ENCODE measurements at regions not wholly inside any gene's neighbourhood (a gene's known extent, or its start where the extent isn't known, plus 50 kb on each side); places are given as distances from the start of the nearest gene placed in this dataset.

DNA sequence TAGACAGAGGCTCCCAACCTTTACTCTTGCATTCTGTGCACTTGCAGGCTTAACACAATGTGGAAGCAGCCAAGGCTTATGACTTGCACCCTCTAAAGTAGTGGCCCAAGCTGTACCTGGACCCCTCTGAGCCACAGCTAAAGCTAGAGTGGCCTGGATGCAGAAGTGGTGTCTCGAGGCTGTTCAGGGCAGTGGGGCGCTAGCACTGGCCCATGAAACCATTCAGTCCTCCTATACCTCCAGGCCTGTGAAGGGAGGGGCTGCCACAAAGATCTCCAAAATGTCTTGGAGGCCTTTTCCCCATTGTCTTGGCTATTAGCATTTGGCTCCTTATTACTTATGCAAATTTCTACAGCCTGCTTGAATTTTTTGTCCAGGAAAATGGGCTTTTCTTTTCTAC, 207.7 kb downstream of the OSR1 start:
- no peaks in the 10 kb centered on the region for H3K4me1 ChIP-seq (ENCODE audit: control insufficient read depth, insufficient read depth, low read length)
- H3K4me3 ChIP-seq (ENCODE audit: low read depth, low read length), result no peak overlapping the region
- no peaks in the 10 kb centered on the region for H3K9me3 ChIP-seq (ENCODE audit: control insufficient read depth, insufficient read depth, low read depth, low read length)
- TF ChIP-seq ZNF544 (tag by site-specific recombination; IDR thresholded peaks at IDR 0.05) (no peak), GLI4 (tag by site-specific recombination; IDR thresholded peaks at IDR 0.05) (no peak), ZNF585B (tag by site-specific recombination; IDR thresholded peaks at IDR 0.05) (peak; percentile 94), INSM2 (tag by site-specific recombination; IDR thresholded peaks at IDR 0.05) (no peak), ZNF670 (tag by site-specific recombination; IDR thresholded peaks at IDR 0.05; ENCODE audit: low read depth) (no peak), ZNF654 (tag by site-specific recombination; IDR thresholded peaks at IDR 0.05; ENCODE audit: low read depth) (no peak), ZNF664 (tag by site-specific recombination; IDR thresholded peaks at IDR 0.05) (no peak), ZBTB21 (tag by site-specific recombination; IDR thresholded peaks at IDR 0.05) (no peak), TRIM28 (IDR thresholded peaks at IDR 0.05; ENCODE audit: borderline replicate concordance, low read length) (peak; percentile 72; the same call in 1 of the 2 replicates), ZNF354C (tag by site-specific recombination; IDR thresholded peaks at IDR 0.05; ENCODE audit: borderline replicate concordance, low read depth) (no peak), ZIC2 (tag by site-specific recombination; IDR thresholded peaks at IDR 0.05) (no peak), ZNF426 (tag by site-specific recombination; IDR thresholded peaks at IDR 0.05) (no peak), ZNF155 (tag by site-specific recombination; IDR thresholded peaks at IDR 0.05) (no peak), ZNF10 (tag by site-specific recombination; IDR thresholded peaks at IDR 0.05) (no peak), GLI2 (tag by site-specific recombination; IDR thresholded peaks at IDR 0.05; ENCODE audit: borderline replicate concordance, low read depth) (no peak), SETDB1 (IDR thresholded peaks at IDR 0.05; ENCODE audit: insufficient read length, low read length) (peak; percentile 74), ZNF473 (tag by site-specific recombination; IDR thresholded peaks at IDR 0.05) (no peak)
- TF ChIP-seq, protein P1, sequence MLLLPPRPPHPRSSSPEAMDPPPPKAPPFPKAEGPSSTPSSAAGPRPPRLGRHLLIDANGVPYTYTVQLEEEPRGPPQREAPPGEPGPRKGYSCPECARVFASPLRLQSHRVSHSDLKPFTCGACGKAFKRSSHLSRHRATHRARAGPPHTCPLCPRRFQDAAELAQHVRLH (tag by site-specific recombination; IDR thresholded peaks at IDR 0.05), result no peak
- TF ChIP-seq, protein P2, sequence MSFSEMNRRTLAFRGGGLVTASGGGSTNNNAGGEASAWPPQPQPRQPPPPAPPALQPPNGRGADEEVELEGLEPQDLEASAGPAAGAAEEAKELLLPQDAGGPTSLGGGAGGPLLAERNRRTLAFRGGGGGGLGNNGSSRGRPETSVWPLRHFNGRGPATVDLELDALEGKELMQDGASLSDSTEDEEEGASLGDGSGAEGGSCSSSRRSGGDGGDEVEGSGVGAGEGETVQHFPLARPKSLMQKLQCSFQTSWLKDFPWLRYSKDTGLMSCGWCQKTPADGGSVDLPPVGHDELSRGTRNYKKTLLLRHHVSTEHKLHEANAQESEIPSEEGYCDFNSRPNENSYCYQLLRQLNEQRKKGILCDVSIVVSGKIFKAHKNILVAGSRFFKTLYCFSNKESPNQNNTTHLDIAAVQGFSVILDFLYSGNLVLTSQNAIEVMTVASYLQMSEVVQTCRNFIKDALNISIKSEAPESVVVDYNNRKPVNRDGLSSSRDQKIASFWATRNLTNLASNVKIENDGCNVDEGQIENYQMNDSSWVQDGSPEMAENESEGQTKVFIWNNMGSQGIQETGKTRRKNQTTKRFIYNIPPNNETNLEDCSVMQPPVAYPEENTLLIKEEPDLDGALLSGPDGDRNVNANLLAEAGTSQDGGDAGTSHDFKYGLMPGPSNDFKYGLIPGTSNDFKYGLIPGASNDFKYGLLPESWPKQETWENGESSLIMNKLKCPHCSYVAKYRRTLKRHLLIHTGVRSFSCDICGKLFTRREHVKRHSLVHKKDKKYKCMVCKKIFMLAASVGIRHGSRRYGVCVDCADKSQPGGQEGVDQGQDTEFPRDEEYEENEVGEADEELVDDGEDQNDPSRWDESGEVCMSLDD (tag by site-specific recombination; IDR thresholded peaks at IDR 0.05), result no peak
- TF ChIP-seq, protein P3, sequence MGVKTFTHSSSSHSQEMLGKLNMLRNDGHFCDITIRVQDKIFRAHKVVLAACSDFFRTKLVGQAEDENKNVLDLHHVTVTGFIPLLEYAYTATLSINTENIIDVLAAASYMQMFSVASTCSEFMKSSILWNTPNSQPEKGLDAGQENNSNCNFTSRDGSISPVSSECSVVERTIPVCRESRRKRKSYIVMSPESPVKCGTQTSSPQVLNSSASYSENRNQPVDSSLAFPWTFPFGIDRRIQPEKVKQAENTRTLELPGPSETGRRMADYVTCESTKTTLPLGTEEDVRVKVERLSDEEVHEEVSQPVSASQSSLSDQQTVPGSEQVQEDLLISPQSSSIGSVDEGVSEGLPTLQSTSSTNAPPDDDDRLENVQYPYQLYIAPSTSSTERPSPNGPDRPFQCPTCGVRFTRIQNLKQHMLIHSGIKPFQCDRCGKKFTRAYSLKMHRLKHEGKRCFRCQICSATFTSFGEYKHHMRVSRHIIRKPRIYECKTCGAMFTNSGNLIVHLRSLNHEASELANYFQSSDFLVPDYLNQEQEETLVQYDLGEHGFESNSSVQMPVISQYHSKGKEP (tag by site-specific recombination; IDR thresholded peaks at IDR 0.05), result no peak
- H3K36me3 ChIP-seq (ENCODE audit: control insufficient read depth in 2 of 2, insufficient read depth in 1 of 2, low read length in 2 of 2), result no peaks in the 10 kb centered on the region
- ChIA-PET POLR2A (no interaction called here), CTCF (no interaction called here)
- H3K27ac ChIP-seq (ENCODE audit: extremely low read depth, low read depth, low read length), result no peak overlapping the region

DNA sequence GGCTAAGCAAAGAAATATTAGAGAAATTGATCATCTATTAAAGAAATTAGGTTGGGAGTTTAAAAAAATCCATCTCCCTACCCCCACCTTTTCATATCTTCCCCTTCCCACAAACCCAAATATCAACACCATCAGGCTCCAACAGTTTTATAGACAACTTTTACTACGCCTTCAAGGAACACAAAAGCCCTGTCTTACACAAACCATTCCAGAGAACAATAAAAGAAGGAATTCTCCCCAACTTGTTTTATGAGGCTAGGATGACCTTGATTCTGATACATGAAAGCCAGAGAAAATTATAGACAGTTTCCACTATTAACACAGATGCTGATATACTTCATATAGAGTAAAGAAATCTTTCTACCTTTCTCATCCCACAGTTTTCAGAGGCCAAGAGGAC, 211.6 kb downstream of the OSR1 start:
- no peak overlapping the region for H3K4me3 ChIP-seq (ENCODE audit: low read depth, low read length)
- no peaks in the 10 kb centered on the region for H3K4me1 ChIP-seq (ENCODE audit: control insufficient read depth, insufficient read depth, low read length)
- H3K27ac ChIP-seq (ENCODE audit: extremely low read depth, low read depth, low read length), result no peak overlapping the region
- H3K9me3 ChIP-seq (ENCODE audit: control insufficient read depth, insufficient read depth, low read depth, low read length), result no peaks in the 10 kb centered on the region
- ChIA-PET CTCF (no interaction called here), POLR2A (no interaction called here)
- no peaks in the 10 kb centered on the region for H3K36me3 ChIP-seq (ENCODE audit: control insufficient read depth in 2 of 2, insufficient read depth in 1 of 2, low read length in 2 of 2)
- TF ChIP-seq GLIS1 (tag by site-specific recombination; IDR thresholded peaks at IDR 0.05), result no peak
- peak; percentile 90 for TF ChIP-seq HOXD13 (CRISPR knock-in tag; IDR thresholded peaks at IDR 0.05; ENCODE audit: borderline replicate concordance)

Measured in HEK293 (cell line).